ENCODE measurements at regions not wholly inside any gene's neighbourhood (a gene's known extent, or its start where the extent isn't known, plus 50 kb on each side); places are given as distances from the start of the nearest gene placed in this dataset.
"Not testable (repeated sequence)": the region's sequence is repeated elsewhere in the genome, so short reads cannot be mapped to it uniquely, and the experiment has no call there.

- not testable (repeated sequence) for DNase-seq
Observed at GRCh38 chr2:37722971-37723370, 51.5 kb upstream of the CDC42EP3 start.

GRCh38 chr2:37730037-37730818 lies 58.8 kb upstream of the CDC42EP3 start:
- DNase-seq = no peak

- DNase-seq = not testable (repeated sequence)
Observed at GRCh38 chr2:37732412-37732811, 61.0 kb upstream of the CDC42EP3 start.

GRCh38 chr2:37733251-37733650 lies 61.8 kb upstream of the CDC42EP3 start:
- no peak for DNase-seq

- peak; percentile 57 for DNase-seq
Observed at GRCh38 chr2:37733955-37734354, 62.5 kb upstream of the CDC42EP3 start.

- DNase-seq = peak; percentile 93
Observed at GRCh38 chr2:37734891-37735523, 63.6 kb upstream of the CDC42EP3 start.

- DNase-seq = peak; percentile 84
Observed at GRCh38 chr2:37735524-37735910, 64.1 kb upstream of the CDC42EP3 start.

- DNase-seq = peak; percentile 58
Observed at GRCh38 chr2:37737507-37737906, 66.1 kb upstream of the CDC42EP3 start.

GRCh38 chr2:37738266-37738885 lies 66.9 kb upstream of the CDC42EP3 start:
- DNase-seq = no peak

- no peak for DNase-seq
Observed at GRCh38 chr2:37739153-37739552, 67.7 kb upstream of the CDC42EP3 start.

- peak; percentile 91 for DNase-seq
Observed at GRCh38 chr2:37740164-37740739, 68.8 kb upstream of the CDC42EP3 start.

GRCh38 chr2:37742286-37742685 lies 70.8 kb upstream of the CDC42EP3 start:
- peak; percentile 91 for DNase-seq

- no peak for DNase-seq
Observed at GRCh38 chr2:37744010-37744409, 72.6 kb upstream of the CDC42EP3 start.

- not testable (repeated sequence) for DNase-seq
Observed at GRCh38 chr2:37744961-37745360, 73.5 kb upstream of the CDC42EP3 start.

- not testable (repeated sequence) for DNase-seq
Observed at GRCh38 chr2:37746011-37746410, 74.6 kb upstream of the CDC42EP3 start.

GRCh38 chr2:37746883-37747282 lies 75.4 kb upstream of the CDC42EP3 start:
- no peak for DNase-seq

GRCh38 chr2:37748541-37748940 lies 77.1 kb upstream of the CDC42EP3 start:
- no peak for DNase-seq

GRCh38 chr2:37750286-37750685 lies 78.8 kb upstream of the CDC42EP3 start:
- DNase-seq = not testable (repeated sequence)

- DNase-seq = no peak
Observed at GRCh38 chr2:37752766-37753165, 81.3 kb upstream of the CDC42EP3 start.

- DNase-seq = no peak
Observed at GRCh38 chr2:37753758-37754157, 82.3 kb upstream of the CDC42EP3 start.

- not testable (repeated sequence) for DNase-seq
Observed at GRCh38 chr2:37755961-37756559, 84.6 kb upstream of the CDC42EP3 start.

GRCh38 chr2:37757456-37757855 lies 86.0 kb upstream of the CDC42EP3 start:
- DNase-seq = not testable (repeated sequence)

- DNase-seq = not testable (repeated sequence)
Observed at GRCh38 chr2:37758141-37758601, 86.7 kb upstream of the CDC42EP3 start.

Data from fibroblast of skin of scalp (primary cell).